GM23338 (cell line): ENCODE measurements at regions not wholly inside any gene's neighbourhood (a gene's known extent, or its start where the extent isn't known, plus 50 kb on each side); places are given as distances from the start of the nearest gene placed in this dataset.

Experiments used
- ATAC-seq: fragments of 200-7000 bp; cut with Tn5 transposase; 3 replicates; pipeline ENCODE4 v1.9.1; 2020
- DNase-seq: peaks from one replicate; pipeline ENCODE4 v3.0.0-alpha.2; 2015; ENCODE audit warnings: low spot score
- H2AFZ ChIP-seq: fragments of 200-600 bp; sonication (generic); 2 replicates; pipeline ENCODE4 v1.8.0; 2016; ENCODE audit warnings: antibody characterized with exemption, mild to moderate bottlenecking, moderate library complexity
- H3F3A ChIP-seq: fragments of 200-600 bp; sonication (generic); replicated peaks from 2 replicates; pipeline ENCODE4 v1.8.0; 2017; ENCODE audit warnings: antibody characterized with exemption, mixed run types, low read depth
- H3K27ac ChIP-seq: fragments of 200-600 bp; sonication (generic); 2 replicates; pipeline ENCODE4 v1.6.1; 2016; ENCODE audit warnings: low read depth
- H3K27me3 ChIP-seq: fragments of 200-600 bp; sonication (generic); 2 replicates; pipeline ENCODE4 v1.8.0; 2016; ENCODE audit warnings: mild to moderate bottlenecking, mixed run types, moderate library complexity; ENCODE audit not compliant: insufficient read depth
- H3K36me3 ChIP-seq: fragments of 200-600 bp; sonication (generic); 2 replicates; pipeline ENCODE4 v1.8.0; 2016; ENCODE audit warnings: mild to moderate bottlenecking; ENCODE audit not compliant: insufficient read depth
- H3K4me1 ChIP-seq: fragments of 200-600 bp; sonication (generic); 2 replicates; pipeline ENCODE4 v1.8.0; 2016; ENCODE audit warnings: mild to moderate bottlenecking, moderate library complexity; ENCODE audit not compliant: insufficient read depth
- H3K4me2 ChIP-seq: fragments of 200-600 bp; sonication (generic); 2 replicates; pipeline ENCODE4 v1.7.1; 2017; ENCODE audit warnings: mixed run types
- H3K4me3 ChIP-seq: fragments of 200-600 bp; sonication (generic); 2 replicates; pipeline ENCODE4 v1.6.1; 2016; ENCODE audit warnings: mixed run types
- H3K79me2 ChIP-seq: fragments of 200-600 bp; sonication (generic); replicated peaks from 2 replicates; pipeline ENCODE4 v1.8.0; 2017; ENCODE audit warnings: mild to moderate bottlenecking; ENCODE audit not compliant: insufficient read depth
- H3K9me2 ChIP-seq: fragments of 200-600 bp; sonication (generic); 2 replicates; pipeline ENCODE4 v1.8.0; 2017; ENCODE audit not compliant: insufficient read depth
- H4K20me1 ChIP-seq: fragments of 200-600 bp; sonication (generic); replicated peaks from 2 replicates; pipeline ENCODE4 v1.8.0; 2017; ENCODE audit warnings: mild to moderate bottlenecking; ENCODE audit not compliant: insufficient read depth
- H3K27ac Mint-ChIP-seq: 2 replicates; pipeline ENCODE4 v1.8.0; 2020; ENCODE audit warnings: inconsistent platforms, mild to moderate bottlenecking, moderate library complexity, mixed read lengths
- H3K27me3 Mint-ChIP-seq: 3 replicates; pipeline ENCODE4 v1.8.0; 2022; ENCODE audit warnings: low read depth, mild to moderate bottlenecking, moderate library complexity, mixed read lengths, inconsistent platforms; ENCODE audit not compliant: insufficient read depth, poor library complexity
- H3K36me3 Mint-ChIP-seq: 3 replicates; pipeline ENCODE4 v1.8.0; 2021; ENCODE audit warnings: low read depth, mild to moderate bottlenecking, inconsistent platforms, moderate library complexity, mixed read lengths
- H3K4me1 Mint-ChIP-seq: 3 replicates; pipeline ENCODE4 v1.8.0; 2020; ENCODE audit warnings: mild to moderate bottlenecking, inconsistent platforms, mixed read lengths
- H3K4me3 Mint-ChIP-seq: 3 replicates; pipeline ENCODE4 v1.8.0; 2021; ENCODE audit warnings: moderate library complexity, mild to moderate bottlenecking, inconsistent platforms, mixed read lengths
- H3K9me3 Mint-ChIP-seq: 3 replicates; pipeline ENCODE4 v1.8.0; 2020; ENCODE audit warnings: moderate library complexity, mild to moderate bottlenecking, inconsistent platforms, mixed read lengths
- CREB1 ChIP-seq: fragments of 250-450 bp; sonication (Bioruptor Pico); IDR thresholded peaks from 2 replicates; pipeline ENCODE4 v1.5.0; 2020; ENCODE audit warnings: low read depth, mild to moderate bottlenecking, moderate library complexity
- CTCF ChIP-seq, 2 experiments: fragments of 200-600 bp in 1 of 2; sonication (generic) in 1 of 2; conservative IDR thresholded peaks; 2 replicates each; pipeline versions ENCODE4 v1.5.1 to v1.6.1; 2016 to 2017; ENCODE audit warnings: antibody characterized with exemption in 2 of 2, low read depth in 2 of 2, mild to moderate bottlenecking in 2 of 2, moderate library complexity in 1 of 2
- ETS1 ChIP-seq: IDR thresholded peaks from 2 replicates; pipeline ENCODE4 v1.6.1; 2016; ENCODE audit warnings: antibody characterized with exemption
- EZH2 ChIP-seq: fragments of 200-600 bp; sonication (generic); IDR thresholded peaks from one replicate; pipeline ENCODE4 v1.8.0; 2017; ENCODE audit warnings: antibody characterized with exemption, mild to moderate bottlenecking, low read depth; ENCODE audit not compliant: unreplicated experiment
- EZH2phosphoT487 ChIP-seq: fragments of 200-600 bp; sonication (generic); IDR thresholded peaks from one replicate; pipeline ENCODE4 v1.8.1; 2018; ENCODE audit warnings: antibody characterized with exemption; ENCODE audit not compliant: unreplicated experiment
- JUNB ChIP-seq: IDR thresholded peaks from one replicate; pipeline ENCODE4 v1.6.1; 2016; ENCODE audit warnings: antibody characterized with exemption; ENCODE audit not compliant: unreplicated experiment
- NANOG ChIP-seq: IDR thresholded peaks from 2 replicates; pipeline ENCODE4 v1.6.1; 2016; ENCODE audit warnings: antibody characterized with exemption, borderline replicate concordance
- POLR2AphosphoS5 ChIP-seq: IDR thresholded peaks from 2 replicates; pipeline ENCODE4 v1.6.1; 2016; ENCODE audit warnings: antibody characterized with exemption, low read depth
- REST ChIP-seq: IDR thresholded peaks from one replicate; pipeline ENCODE4 v1.6.1; 2018; ENCODE audit warnings: antibody characterized with exemption; ENCODE audit not compliant: unreplicated experiment
- STAT1 ChIP-seq: IDR thresholded peaks from one replicate; pipeline ENCODE4 v1.6.1; 2016; ENCODE audit warnings: antibody characterized with exemption; ENCODE audit not compliant: unreplicated experiment
- ZNF114 ChIP-seq: fragments of 250-450 bp; sonication (Bioruptor Pico); IDR thresholded peaks from 2 replicates; pipeline ENCODE4 v1.5.0; 2020; ENCODE audit warnings: mild to moderate bottlenecking, moderate library complexity
- ZNF331 ChIP-seq: fragments of 250-450 bp; sonication (Bioruptor Pico); IDR thresholded peaks from 2 replicates; pipeline ENCODE4 v1.5.0; 2020; ENCODE audit warnings: low read depth, mild to moderate bottlenecking, moderate library complexity

- H3K4me1 ChIP-seq: no peaks in the 10 kb centered on the region
- H3K4me2 ChIP-seq: no peak overlapping the region
- H3F3A ChIP-seq: no peaks in the 10 kb centered on the region
- Mint-ChIP-seq H3K4me1 (no peaks in the 10 kb centered on the region), H3K4me3 (no peak overlapping the region), H3K9me3 (no peaks in the 10 kb centered on the region), H3K27ac (no peak overlapping the region), H3K27me3 (peaks cover 17% of the 10 kb centered on the region), H3K36me3 (no peaks in the 10 kb centered on the region)
- H3K4me3 ChIP-seq: no peak overlapping the region
- ATAC-seq (no peak), DNase-seq (no peak)
- H3K36me3 ChIP-seq: no peaks in the 10 kb centered on the region
- H3K9me2 ChIP-seq: no peaks in the 10 kb centered on the region
- no peak overlapping the region for H3K27ac ChIP-seq
- 0 out of 2 replicates have a peak overlapping the region, but pooled peaks have one; percentile 47 for H2AFZ ChIP-seq
- H3K27me3 ChIP-seq: peaks cover 11% of the 10 kb centered on the region
- no peaks in the 10 kb centered on the region for H4K20me1 ChIP-seq
- no peak for TF ChIP-seq ETS1
- TF ChIP-seq EZH2phosphoT487: no peak
- no peak for TF ChIP-seq NANOG
- TF ChIP-seq STAT1: no peak
- no peaks in the 10 kb centered on the region for H3K79me2 ChIP-seq
These were observed 149.9 kb upstream of the SMIM23 start for GRCh38 chr5:171635561-171636245.

- Histone ChIP-seq H3K36me3 (no peaks in the 10 kb centered on the region), H2AFZ (no peak overlapping the region), H3K27ac (no peak overlapping the region), H4K20me1 (no peaks in the 10 kb centered on the region), H3K79me2 (no peaks in the 10 kb centered on the region), H3K4me1 (no peaks in the 10 kb centered on the region), H3K4me3 (no peak overlapping the region), H3K4me2 (no peak overlapping the region), H3F3A (no peaks in the 10 kb centered on the region), H3K27me3 (no peaks in the 10 kb centered on the region), H3K9me2 (no peaks in the 10 kb centered on the region)
- Mint-ChIP-seq H3K9me3 (no peaks in the 10 kb centered on the region), H3K36me3 (no peaks in the 10 kb centered on the region), H3K4me3 (no peak overlapping the region), H3K27ac (no peak overlapping the region), H3K27me3 (peaks cover 11% of the 10 kb centered on the region), H3K4me1 (no peaks in the 10 kb centered on the region)
- no peak for DNase-seq
- TF ChIP-seq STAT1 (no peak), CREB1 (CRISPR knock-in tag) (no peak)
- ATAC-seq: no peak
These were observed 147.8 kb upstream of the SMIM23 start for GRCh38 chr5:171637811-171638210.

GRCh38 chr5:171639205-171639621 is 146.4 kb upstream of the SMIM23 start:
- Histone ChIP-seq H3K27ac (no peak overlapping the region), H2AFZ (no peak overlapping the region), H3K4me2 (no peak overlapping the region), H3K36me3 (no peaks in the 10 kb centered on the region), H3K9me2 (no peaks in the 10 kb centered on the region), H3K79me2 (no peaks in the 10 kb centered on the region), H3K4me1 (peaks cover 7% of the 10 kb centered on the region), H4K20me1 (no peaks in the 10 kb centered on the region), H3K27me3 (no peaks in the 10 kb centered on the region), H3F3A (no peaks in the 10 kb centered on the region), H3K4me3 (no peak overlapping the region)
- H3K9me3 Mint-ChIP-seq: no peaks in the 10 kb centered on the region
- no peak overlapping the region for H3K27ac Mint-ChIP-seq
- peaks cover 7% of the 10 kb centered on the region for H3K4me1 Mint-ChIP-seq
- H3K36me3 Mint-ChIP-seq: no peaks in the 10 kb centered on the region
- ATAC-seq (no peak), DNase-seq (no peak)
- H3K4me3 Mint-ChIP-seq: no peak overlapping the region
- peaks cover 8% of the 10 kb centered on the region for H3K27me3 Mint-ChIP-seq
- TF ChIP-seq REST: no peak
- no peak for TF ChIP-seq CTCF (conservative IDR thresholded peaks at IDR 0.05; ENCODE audit: low read depth in 2 of 2)
- TF ChIP-seq EZH2: no peak
- no peak for TF ChIP-seq ZNF114
- no peak for TF ChIP-seq JUNB
- TF ChIP-seq STAT1: no peak
- TF ChIP-seq EZH2phosphoT487: no peak
- TF ChIP-seq ZNF331: no peak
- TF ChIP-seq NANOG: no peak
- no peak for TF ChIP-seq CREB1 (CRISPR knock-in tag)
- no peak for TF ChIP-seq POLR2AphosphoS5
